ENCODE measurements at regions not wholly inside any gene's neighbourhood (a gene's known extent, or its start where the extent isn't known, plus 50 kb on each side); places are given as distances from the start of the nearest gene placed in this dataset.

DNA sequence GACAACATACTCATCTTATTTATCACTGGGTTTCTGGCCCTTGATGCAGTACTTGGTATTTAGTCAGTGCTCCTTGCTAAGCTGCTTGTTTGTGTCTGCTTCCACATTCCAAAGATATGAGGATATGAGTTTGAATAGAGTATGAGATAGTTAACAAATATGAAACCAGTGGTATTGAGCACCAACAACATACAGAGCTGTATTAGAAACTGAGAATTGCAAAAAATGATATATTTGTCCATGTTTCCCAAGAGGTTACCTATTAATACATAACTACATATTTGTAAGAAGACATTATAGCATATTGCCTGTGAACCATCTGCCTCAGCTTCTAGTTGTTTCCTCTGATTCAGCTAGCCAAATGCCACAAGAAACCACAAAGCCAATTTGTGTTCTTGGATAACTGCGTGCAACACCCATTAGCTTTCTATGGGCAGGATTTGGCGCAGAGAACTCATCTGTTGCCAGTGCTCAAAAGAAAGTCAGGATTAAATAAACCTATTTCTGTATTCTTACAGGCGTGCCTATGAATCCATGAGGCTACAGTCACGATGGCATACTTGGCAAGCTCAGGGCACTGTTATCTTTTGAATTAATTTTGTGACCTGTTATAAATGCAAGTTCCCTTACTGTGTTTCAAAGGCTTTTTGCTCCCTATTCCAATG, 194.4 kb downstream of the MAP2K6 start:
- TF ChIP-seq EZH2 (IDR thresholded peaks at IDR 0.05; ENCODE audit: insufficient read depth, poor library complexity, severe bottlenecking) = no peak
- TF ChIP-seq EZH2phosphoT487 (IDR thresholded peaks at IDR 0.05; ENCODE audit: insufficient read depth, low read depth) = peak; percentile 87; the same call in 1 of the 2 replicates

Measured in GM23248 (cell line).